ENCODE measurements at regions not wholly inside any gene's neighbourhood (a gene's known extent, or its start where the extent isn't known, plus 50 kb on each side); places are given as distances from the start of the nearest gene placed in this dataset.

DNA sequence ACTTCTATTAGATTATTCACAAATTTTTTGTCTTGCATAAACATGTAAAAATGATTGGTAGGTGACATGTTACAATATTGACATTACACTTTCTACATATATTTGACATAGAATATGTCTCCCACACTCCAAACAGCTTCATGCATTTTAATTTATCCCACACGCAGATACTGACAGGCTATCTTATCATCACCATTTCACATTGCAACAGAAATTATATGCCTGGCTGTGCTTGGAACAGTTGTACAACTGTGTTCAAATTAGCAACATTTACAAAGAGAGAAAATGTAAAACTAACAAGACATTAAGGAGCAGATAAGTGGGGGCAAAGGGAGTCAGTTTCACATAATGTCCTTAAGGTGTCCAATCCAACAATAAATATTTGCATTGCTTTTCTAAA, 1208.5 kb downstream of the NSUN3 start (continued):
- TF ChIP-seq, protein P1, sequence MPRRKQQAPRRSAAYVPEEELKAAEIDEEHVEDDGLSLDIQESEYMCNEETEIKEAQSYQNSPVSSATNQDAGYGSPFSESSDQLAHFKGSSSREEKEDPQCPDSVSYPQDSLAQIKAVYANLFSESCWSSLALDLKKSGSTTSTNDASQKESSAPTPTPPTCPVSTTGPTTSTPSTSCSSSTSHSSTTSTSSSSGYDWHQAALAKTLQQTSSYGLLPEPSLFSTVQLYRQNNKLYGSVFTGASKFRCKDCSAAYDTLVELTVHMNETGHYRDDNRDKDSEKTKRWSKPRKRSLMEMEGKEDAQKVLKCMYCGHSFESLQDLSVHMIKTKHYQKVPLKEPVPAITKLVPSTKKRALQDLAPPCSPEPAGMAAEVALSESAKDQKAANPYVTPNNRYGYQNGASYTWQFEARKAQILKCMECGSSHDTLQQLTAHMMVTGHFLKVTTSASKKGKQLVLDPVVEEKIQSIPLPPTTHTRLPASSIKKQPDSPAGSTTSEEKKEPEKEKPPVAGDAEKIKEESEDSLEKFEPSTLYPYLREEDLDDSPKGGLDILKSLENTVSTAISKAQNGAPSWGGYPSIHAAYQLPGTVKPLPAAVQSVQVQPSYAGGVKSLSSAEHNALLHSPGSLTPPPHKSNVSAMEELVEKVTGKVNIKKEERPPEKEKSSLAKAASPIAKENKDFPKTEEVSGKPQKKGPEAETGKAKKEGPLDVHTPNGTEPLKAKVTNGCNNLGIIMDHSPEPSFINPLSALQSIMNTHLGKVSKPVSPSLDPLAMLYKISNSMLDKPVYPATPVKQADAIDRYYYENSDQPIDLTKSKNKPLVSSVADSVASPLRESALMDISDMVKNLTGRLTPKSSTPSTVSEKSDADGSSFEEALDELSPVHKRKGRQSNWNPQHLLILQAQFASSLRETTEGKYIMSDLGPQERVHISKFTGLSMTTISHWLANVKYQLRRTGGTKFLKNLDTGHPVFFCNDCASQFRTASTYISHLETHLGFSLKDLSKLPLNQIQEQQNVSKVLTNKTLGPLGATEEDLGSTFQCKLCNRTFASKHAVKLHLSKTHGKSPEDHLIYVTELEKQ (tag by site-specific recombination; IDR thresholded peaks at IDR 0.05; ENCODE audit: borderline replicate concordance), result no peak
- TF ChIP-seq KLF8 (tag by site-specific recombination; IDR thresholded peaks at IDR 0.05), result no peak

DNA sequence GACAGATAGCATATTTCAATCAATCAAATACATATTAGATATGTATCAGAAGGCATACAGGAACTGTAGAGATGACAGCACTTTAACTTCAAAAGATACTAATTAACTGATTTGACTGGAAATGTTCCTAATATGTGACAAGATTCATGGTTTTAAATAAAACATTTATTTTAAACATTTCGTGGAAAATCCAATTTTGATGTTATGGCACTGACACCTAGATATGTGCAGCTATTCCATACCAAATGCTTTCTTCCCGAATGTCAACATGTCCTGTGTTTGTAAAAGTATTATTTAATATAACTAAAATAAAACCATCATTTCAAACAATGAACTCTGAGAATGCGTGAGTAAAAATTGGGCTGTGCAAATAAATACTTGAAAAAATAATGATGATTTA, 1209.3 kb downstream of the NSUN3 start:
- CTCF ChIA-PET, result no interaction called here

DNA sequence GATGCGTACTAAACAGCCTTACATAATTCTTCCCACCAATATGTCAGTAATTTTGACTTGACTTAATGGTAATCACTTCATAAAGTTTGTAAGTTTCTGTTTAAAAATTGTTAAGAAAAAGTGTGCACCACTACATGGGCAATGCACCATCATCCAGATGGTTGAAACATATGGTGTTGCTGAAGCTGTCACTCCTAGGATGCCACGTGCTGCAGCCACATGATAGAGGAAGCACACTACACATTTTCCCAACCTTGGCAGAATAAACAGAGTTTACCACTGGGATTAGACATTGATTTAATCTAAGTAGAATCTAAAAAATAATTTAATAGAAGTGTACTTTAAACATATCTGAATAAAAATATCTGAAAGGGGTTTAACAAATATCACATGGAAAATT, 1209.9 kb downstream of the NSUN3 start:
- ChIA-PET POLR2A (no interaction called here), CTCF (no interaction called here)
- no peaks in the 10 kb centered on the region for H3K9me3 ChIP-seq (ENCODE audit: control insufficient read depth, insufficient read depth, low read depth, low read length)
- H3K4me3 ChIP-seq (ENCODE audit: low read depth, low read length), result no peak overlapping the region
- no peak overlapping the region for H3K27ac ChIP-seq (ENCODE audit: extremely low read depth, low read depth, low read length)
- TF ChIP-seq OSR2 (tag by site-specific recombination; IDR thresholded peaks at IDR 0.05) (no peak), ZNF133 (tag by site-specific recombination; IDR thresholded peaks at IDR 0.05) (no peak), ZFP37 (tag by site-specific recombination; IDR thresholded peaks at IDR 0.05) (no peak), ZNF571 (tag by site-specific recombination; IDR thresholded peaks at IDR 0.05) (no peak), ZNF621 (tag by site-specific recombination; IDR thresholded peaks at IDR 0.05) (no peak), ZNF174 (tag by site-specific recombination; IDR thresholded peaks at IDR 0.05) (no peak), GLIS2 (tag by site-specific recombination; IDR thresholded peaks at IDR 0.05) (no peak), ZSCAN23 (tag by site-specific recombination; IDR thresholded peaks at IDR 0.05) (no peak), ZNF768 (tag by site-specific recombination; IDR thresholded peaks at IDR 0.05) (no peak), ZNF610 (tag by site-specific recombination; IDR thresholded peaks at IDR 0.05; ENCODE audit: borderline replicate concordance) (no peak), GLIS1 (tag by site-specific recombination; IDR thresholded peaks at IDR 0.05) (no peak)
- TF ChIP-seq, protein P2, sequence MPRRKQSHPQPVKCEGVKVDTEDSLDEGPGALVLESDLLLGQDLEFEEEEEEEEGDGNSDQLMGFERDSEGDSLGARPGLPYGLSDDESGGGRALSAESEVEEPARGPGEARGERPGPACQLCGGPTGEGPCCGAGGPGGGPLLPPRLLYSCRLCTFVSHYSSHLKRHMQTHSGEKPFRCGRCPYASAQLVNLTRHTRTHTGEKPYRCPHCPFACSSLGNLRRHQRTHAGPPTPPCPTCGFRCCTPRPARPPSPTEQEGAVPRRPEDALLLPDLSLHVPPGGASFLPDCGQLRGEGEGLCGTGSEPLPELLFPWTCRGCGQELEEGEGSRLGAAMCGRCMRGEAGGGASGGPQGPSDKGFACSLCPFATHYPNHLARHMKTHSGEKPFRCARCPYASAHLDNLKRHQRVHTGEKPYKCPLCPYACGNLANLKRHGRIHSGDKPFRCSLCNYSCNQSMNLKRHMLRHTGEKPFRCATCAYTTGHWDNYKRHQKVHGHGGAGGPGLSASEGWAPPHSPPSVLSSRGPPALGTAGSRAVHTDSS (tag by site-specific recombination; IDR thresholded peaks at IDR 0.05), result no peak
- TF ChIP-seq, protein P3, sequence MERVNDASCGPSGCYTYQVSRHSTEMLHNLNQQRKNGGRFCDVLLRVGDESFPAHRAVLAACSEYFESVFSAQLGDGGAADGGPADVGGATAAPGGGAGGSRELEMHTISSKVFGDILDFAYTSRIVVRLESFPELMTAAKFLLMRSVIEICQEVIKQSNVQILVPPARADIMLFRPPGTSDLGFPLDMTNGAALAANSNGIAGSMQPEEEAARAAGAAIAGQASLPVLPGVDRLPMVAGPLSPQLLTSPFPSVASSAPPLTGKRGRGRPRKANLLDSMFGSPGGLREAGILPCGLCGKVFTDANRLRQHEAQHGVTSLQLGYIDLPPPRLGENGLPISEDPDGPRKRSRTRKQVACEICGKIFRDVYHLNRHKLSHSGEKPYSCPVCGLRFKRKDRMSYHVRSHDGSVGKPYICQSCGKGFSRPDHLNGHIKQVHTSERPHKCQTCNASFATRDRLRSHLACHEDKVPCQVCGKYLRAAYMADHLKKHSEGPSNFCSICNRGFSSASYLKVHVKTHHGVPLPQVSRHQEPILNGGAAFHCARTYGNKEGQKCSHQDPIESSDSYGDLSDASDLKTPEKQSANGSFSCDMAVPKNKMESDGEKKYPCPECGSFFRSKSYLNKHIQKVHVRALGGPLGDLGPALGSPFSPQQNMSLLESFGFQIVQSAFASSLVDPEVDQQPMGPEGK (tag by site-specific recombination; IDR thresholded peaks at IDR 0.05), result no peak
- TF ChIP-seq, protein P4, sequence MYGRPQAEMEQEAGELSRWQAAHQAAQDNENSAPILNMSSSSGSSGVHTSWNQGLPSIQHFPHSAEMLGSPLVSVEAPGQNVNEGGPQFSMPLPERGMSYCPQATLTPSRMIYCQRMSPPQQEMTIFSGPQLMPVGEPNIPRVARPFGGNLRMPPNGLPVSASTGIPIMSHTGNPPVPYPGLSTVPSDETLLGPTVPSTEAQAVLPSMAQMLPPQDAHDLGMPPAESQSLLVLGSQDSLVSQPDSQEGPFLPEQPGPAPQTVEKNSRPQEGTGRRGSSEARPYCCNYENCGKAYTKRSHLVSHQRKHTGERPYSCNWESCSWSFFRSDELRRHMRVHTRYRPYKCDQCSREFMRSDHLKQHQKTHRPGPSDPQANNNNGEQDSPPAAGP (tag by site-specific recombination; IDR thresholded peaks at IDR 0.05), result no peak
- TF ChIP-seq, protein P5, sequence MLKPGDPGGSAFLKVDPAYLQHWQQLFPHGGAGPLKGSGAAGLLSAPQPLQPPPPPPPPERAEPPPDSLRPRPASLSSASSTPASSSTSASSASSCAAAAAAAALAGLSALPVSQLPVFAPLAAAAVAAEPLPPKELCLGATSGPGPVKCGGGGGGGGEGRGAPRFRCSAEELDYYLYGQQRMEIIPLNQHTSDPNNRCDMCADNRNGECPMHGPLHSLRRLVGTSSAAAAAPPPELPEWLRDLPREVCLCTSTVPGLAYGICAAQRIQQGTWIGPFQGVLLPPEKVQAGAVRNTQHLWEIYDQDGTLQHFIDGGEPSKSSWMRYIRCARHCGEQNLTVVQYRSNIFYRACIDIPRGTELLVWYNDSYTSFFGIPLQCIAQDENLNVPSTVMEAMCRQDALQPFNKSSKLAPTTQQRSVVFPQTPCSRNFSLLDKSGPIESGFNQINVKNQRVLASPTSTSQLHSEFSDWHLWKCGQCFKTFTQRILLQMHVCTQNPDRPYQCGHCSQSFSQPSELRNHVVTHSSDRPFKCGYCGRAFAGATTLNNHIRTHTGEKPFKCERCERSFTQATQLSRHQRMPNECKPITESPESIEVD (tag by site-specific recombination; IDR thresholded peaks at IDR 0.05), result no peak
- H3K36me3 ChIP-seq (ENCODE audit: control insufficient read depth in 2 of 2, insufficient read depth in 1 of 2, low read length in 2 of 2), result no peaks in the 10 kb centered on the region
- no peaks in the 10 kb centered on the region for H3K4me1 ChIP-seq (ENCODE audit: control insufficient read depth, insufficient read depth, low read length)

More for the DNA sequence above, 1209.3 kb downstream of the NSUN3 start:
- POLR2A ChIA-PET, result no interaction called here
- Histone ChIP-seq H3K4me3 (ENCODE audit: low read depth, low read length) (no peak overlapping the region), H3K4me1 (ENCODE audit: control insufficient read depth, insufficient read depth, low read length) (no peaks in the 10 kb centered on the region), H3K27ac (ENCODE audit: extremely low read depth, low read depth, low read length) (no peak overlapping the region), H3K9me3 (ENCODE audit: control insufficient read depth, insufficient read depth, low read depth, low read length) (no peaks in the 10 kb centered on the region), H3K36me3 (ENCODE audit: control insufficient read depth in 2 of 2, insufficient read depth in 1 of 2, low read length in 2 of 2) (no peaks in the 10 kb centered on the region)
- TF ChIP-seq ZNF660 (tag by site-specific recombination; IDR thresholded peaks at IDR 0.05) (no peak), ZBTB17 (tag by site-specific recombination; IDR thresholded peaks at IDR 0.05) (no peak), ZNF585B (tag by site-specific recombination; IDR thresholded peaks at IDR 0.05) (no peak), ZBTB8A (tag by site-specific recombination; IDR thresholded peaks at IDR 0.05) (no peak), ZNF626 (tag by site-specific recombination; IDR thresholded peaks at IDR 0.05) (no peak), ZNF549 (tag by site-specific recombination; IDR thresholded peaks at IDR 0.05) (no peak), ZNF654 (tag by site-specific recombination; IDR thresholded peaks at IDR 0.05; ENCODE audit: low read depth) (no peak), EGR2 (tag by site-specific recombination; IDR thresholded peaks at IDR 0.05; ENCODE audit: low read depth) (no peak)

Data from HEK293 (cell line).